GM12872 (cell line): ENCODE measurements at regions not wholly inside any gene's neighbourhood (a gene's known extent, or its start where the extent isn't known, plus 50 kb on each side); places are given as distances from the start of the nearest gene placed in this dataset.

Source experiments
- TF ChIP-seq, protein P1 (sequence below): IDR thresholded peaks from 3 replicates; pipeline ENCODE4 v1.5.1; 2011; ENCODE audit warnings: low read depth, mild to moderate bottlenecking, low read length, moderate library complexity; ENCODE audit not compliant: insufficient read depth

DNA sequence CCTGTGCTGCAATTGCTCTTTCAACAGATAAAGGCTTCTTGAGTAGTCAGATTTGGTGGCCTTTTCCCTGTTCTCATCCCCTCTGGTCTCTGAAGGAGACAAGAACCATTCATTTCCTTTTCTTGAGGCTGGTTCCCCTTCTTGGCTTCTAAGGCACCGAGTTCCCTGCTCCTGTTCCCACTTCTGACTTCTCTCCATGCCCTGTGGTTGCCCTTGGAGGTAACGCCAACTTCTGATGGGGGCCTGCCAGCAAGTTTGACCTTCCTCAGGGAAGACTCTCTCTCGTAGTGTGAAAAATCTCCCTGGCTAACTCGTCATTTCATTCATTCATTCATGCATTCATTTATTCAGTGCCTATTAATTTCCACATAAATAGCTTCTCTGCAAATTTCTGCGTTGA lies 302.4 kb upstream of the SOX11 start:
- TF ChIP-seq, protein P1, sequence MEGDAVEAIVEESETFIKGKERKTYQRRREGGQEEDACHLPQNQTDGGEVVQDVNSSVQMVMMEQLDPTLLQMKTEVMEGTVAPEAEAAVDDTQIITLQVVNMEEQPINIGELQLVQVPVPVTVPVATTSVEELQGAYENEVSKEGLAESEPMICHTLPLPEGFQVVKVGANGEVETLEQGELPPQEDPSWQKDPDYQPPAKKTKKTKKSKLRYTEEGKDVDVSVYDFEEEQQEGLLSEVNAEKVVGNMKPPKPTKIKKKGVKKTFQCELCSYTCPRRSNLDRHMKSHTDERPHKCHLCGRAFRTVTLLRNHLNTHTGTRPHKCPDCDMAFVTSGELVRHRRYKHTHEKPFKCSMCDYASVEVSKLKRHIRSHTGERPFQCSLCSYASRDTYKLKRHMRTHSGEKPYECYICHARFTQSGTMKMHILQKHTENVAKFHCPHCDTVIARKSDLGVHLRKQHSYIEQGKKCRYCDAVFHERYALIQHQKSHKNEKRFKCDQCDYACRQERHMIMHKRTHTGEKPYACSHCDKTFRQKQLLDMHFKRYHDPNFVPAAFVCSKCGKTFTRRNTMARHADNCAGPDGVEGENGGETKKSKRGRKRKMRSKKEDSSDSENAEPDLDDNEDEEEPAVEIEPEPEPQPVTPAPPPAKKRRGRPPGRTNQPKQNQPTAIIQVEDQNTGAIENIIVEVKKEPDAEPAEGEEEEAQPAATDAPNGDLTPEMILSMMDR: no peak

DNA sequence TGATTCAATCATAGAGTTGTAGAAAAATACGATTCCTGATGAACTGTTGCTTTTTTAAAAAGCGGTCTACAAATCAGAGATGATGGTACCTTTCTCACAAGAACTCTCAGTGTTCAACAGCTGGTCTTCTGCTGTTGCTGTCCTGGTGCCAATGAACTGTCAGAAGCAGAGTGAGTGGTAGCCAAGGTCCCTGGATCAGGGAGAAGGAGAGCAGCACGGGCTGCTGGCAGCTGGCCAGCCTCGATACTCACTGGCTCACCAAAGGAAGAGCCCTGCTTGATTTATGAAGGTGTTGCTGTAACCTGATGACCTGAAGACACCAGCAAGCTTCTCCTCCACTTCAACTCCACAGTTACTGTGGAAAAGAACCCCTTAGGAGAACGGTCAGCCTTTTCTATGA lies 300.8 kb upstream of the SOX11 start:
- TF ChIP-seq, protein P1: no peak

DNA sequence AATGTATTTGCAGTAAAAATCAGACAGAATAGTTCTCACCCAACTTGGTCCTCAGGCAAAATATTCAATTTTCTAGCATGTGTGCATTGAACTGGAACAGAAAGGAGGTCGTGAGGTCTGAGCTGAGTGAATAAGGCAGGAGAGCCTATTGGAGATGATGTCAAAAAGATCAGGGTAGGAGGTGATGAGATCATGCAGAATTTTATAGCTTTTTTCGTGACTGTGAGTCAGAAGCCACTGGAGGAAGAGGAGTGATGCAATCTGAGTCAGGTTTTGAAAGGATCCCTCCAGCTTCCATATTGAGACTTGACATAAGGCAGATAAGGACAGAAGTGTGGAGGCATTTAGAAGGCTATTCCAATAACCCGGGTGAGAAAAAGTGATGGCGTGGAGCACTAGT lies 299.5 kb upstream of the SOX11 start:
- TF ChIP-seq, protein P1: no peak

DNA sequence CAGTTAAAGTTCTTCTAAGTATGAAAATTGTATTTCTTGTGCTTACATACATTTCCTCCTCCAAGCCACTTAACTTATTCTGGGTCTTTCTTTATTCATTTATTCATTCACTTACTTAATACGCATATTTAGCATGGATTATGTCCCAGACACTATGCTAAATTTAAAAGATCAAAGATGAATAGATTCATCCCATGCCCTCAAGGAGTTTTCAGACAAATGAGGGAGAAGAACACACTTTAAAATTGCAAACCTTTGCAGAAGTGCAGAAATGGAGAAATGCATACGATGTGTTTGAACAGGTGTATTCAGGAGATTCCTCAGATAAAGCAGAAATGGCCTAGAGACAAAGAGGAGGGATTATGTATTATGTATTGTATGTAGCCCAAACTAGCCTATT lies 298.7 kb upstream of the SOX11 start:
- TF ChIP-seq, protein P1: no peak

DNA sequence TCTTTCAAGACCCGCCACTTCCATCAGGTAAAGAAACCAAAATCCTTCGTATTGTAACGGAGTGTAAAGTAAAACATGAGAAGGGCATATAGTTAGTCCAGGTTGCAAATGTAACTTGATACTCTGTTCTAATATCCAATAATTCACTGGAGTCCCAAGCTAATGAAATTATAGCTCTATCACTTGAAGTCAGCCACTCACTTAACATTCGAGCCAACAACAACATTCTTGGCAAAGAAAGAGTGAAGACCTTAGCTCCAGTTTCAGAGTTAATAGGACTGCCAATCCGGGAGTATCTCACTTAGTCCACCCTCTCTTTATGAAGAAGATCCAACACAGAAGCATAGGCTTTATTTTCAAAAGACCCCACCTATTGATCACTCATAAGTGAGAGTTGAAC lies 298.0 kb upstream of the SOX11 start:
- TF ChIP-seq, protein P1: no peak

DNA sequence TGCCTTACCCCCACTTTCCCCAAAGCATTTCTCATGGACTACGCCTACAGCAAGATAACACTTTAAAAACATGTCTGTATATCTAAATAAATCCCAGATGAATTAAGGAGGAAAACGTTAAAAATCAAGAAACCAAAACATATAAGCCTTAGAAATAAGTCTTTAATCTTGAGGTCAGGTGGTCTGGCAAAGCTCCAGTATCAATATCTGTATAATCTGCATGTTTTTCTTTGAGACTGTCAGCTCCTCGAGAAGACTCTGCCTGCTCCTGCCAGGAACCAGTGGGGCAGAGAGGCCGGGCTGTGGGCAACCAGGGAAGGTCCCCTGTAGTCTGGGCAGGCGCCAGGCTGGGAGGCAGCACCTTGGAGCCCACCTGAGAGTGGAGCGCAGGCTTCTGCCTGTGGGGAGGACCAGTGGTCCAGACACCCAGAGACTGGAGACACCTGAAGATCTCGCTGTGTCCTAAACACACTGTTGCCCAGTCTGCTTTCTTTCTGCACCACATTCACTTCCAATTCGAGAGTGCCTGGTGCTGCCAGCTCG lies 291.0 kb upstream of the SOX11 start:
- TF ChIP-seq, protein P1: no peak

DNA sequence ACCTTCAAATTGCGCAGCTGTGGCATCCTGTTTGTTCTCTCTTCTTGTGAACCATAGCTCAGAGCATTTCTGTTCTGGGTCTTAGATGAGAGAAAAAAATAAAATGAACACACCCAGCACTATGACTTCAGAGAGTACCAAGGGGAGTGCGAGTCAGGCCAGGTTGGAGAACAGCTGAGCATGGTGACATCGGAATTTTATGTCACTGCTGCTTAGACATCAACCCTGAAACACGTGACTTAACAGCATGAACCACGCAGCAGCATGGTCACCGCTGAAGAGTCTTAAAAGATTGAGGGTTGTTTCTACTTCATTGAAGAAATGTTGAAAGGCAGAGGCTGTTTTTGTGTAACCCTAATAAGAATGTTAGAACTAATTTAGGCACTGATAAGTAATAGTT lies 288.8 kb upstream of the SOX11 start:
- TF ChIP-seq, protein P1: no peak

DNA sequence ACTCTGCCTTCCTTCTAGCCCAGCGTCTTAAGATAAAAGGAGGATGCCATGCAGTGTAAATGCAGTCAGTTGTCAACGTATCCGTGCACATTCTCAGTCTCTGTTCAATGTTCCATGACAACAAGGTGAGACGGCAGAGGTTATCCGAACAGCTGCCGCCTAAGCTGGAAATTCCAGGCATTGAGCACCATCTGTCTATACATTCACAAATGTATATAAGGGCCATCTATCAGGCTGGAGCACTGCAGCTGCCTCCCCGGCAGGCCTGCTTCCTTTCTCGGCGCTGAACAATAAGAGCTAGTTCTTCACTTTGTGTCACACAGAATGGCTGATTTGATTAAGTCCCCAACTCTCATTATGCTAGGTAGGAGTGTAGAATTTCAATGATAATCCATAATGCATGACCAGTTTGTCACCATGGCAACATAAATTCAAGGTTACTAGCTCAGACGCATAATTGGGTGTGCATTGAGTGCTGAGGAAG lies 282.2 kb upstream of the SOX11 start:
- TF ChIP-seq, protein P1: no peak
